Muscle of leg (tissue), 3 donors: ENCODE measurements at regions not wholly inside any gene's neighbourhood (a gene's known extent, or its start where the extent isn't known, plus 50 kb on each side); places are given as distances from the start of the nearest gene placed in this dataset.

Experiments used
- DNase-seq: peaks from one replicate; pipeline ENCODE4 v3.0.0; 2013
- H3K27ac ChIP-seq: one replicate; pipeline ENCODE4 v1.5.1; 2013; ENCODE audit warnings: mild to moderate bottlenecking, low read length, control low read depth
- H3K27me3 ChIP-seq: one replicate; pipeline ENCODE4 v1.6.1; 2013; ENCODE audit warnings: low read length; ENCODE audit not compliant: control insufficient read depth, insufficient read depth
- H3K36me3 ChIP-seq: one replicate; pipeline ENCODE4 v1.6.1; 2013; ENCODE audit warnings: low read length; ENCODE audit not compliant: control insufficient read depth, insufficient read depth
- H3K4me1 ChIP-seq: one replicate; pipeline ENCODE4 v1.6.1; 2013; ENCODE audit warnings: low read length; ENCODE audit not compliant: control insufficient read depth, insufficient read depth
- H3K4me3 ChIP-seq: one replicate; pipeline ENCODE4 v1.5.1; 2013; ENCODE audit warnings: low read length, control low read depth
- H3K9me3 ChIP-seq: replicated peaks from 2 replicates; pipeline ENCODE4 v1.6.1; 2013; ENCODE audit warnings: low read depth, low read length; ENCODE audit not compliant: control insufficient read depth
- WGBS: methylation state at CpG from one replicate; pipeline ENCODE4 v1.1.5; 2013; ENCODE audit warnings: missing lambda C conversion rate; ENCODE audit not compliant: insufficient coverage; 5-methylcytosine and 5-hydroxymethylcytosine counted together

DNA sequence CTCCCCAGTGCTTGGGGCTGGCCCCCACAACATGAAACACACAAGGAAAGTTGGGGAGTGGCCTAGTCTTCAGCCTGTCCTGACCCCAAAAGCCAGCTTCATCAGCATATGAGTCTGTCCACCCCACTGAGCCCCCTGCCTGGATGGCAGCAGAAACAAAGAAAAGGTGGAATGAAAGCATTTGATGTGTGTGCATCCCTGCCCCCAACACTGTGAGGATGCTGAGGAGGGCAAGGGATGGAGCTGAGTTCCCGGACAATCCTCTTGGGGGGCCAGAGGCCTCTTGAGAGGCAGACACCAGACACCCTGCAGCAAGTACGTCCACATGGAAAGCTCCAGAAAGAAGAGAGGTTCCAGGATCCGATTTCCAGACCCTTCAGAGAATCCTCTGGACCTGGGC lies 113.5 kb upstream of the PPP1R26 start:
- Histone ChIP-seq H3K9me3 (no peaks in the 10 kb centered on the region), H3K27me3 (peaks cover 11% of the 10 kb centered on the region), H3K27ac (no peak overlapping the region), H3K4me1 (peaks cover 8% of the 10 kb centered on the region), H3K4me3 (no peak overlapping the region), H3K36me3 (no peaks in the 10 kb centered on the region)
- no peak for DNase-seq
- WGBS, result 73% methylated on average over 3 of the region's 3 CpGs

- H3K27ac ChIP-seq, result no peak overlapping the region
- H3K4me3 ChIP-seq, result no peak overlapping the region
- H3K9me3 ChIP-seq, result no peaks in the 10 kb centered on the region
- peaks cover under 1% of the 10 kb centered on the region for H3K4me1 ChIP-seq
- DNase-seq, result no peak
- H3K27me3 ChIP-seq, result peaks cover 13% of the 10 kb centered on the region
- H3K36me3 ChIP-seq, result no peaks in the 10 kb centered on the region
- WGBS, result 82% methylated on average over 2 of the region's 2 CpGs
These were observed 110.1 kb upstream of the PPP1R26 start for GRCh38 chr9:135369412-135369990.

- Histone ChIP-seq H3K27me3 (peaks cover 20% of the 10 kb centered on the region), H3K36me3 (no peaks in the 10 kb centered on the region), H3K4me1 (no peaks in the 10 kb centered on the region), H3K9me3 (no peaks in the 10 kb centered on the region), H3K4me3 (no peak overlapping the region), H3K27ac (no peak overlapping the region)
- 74% methylated on average over 31 of the region's 33 CpGs for WGBS
- DNase-seq, result no peak
These were observed 108.9 kb upstream of the PPP1R26 start for GRCh38 chr9:135370411-135371375.

- Histone ChIP-seq H3K4me3 (no peak overlapping the region), H3K9me3 (no peaks in the 10 kb centered on the region), H3K27me3 (peaks cover 23% of the 10 kb centered on the region), H3K27ac (no peak overlapping the region), H3K4me1 (peaks cover 5% of the 10 kb centered on the region), H3K36me3 (no peaks in the 10 kb centered on the region)
- no peak for DNase-seq
- 80% methylated on average over 12 of the region's 12 CpGs for WGBS
These were observed 108.0 kb upstream of the PPP1R26 start for GRCh38 chr9:135371535-135371934.

- Histone ChIP-seq H3K27me3 (peaks cover 26% of the 10 kb centered on the region), H3K4me3 (no peak overlapping the region), H3K27ac (no peak overlapping the region), H3K4me1 (peaks cover 9% of the 10 kb centered on the region), H3K36me3 (no peaks in the 10 kb centered on the region), H3K9me3 (no peaks in the 10 kb centered on the region)
- WGBS, result 63% methylated on average over 14 of the region's 16 CpGs
- no peak for DNase-seq
These were observed 107.5 kb upstream of the PPP1R26 start for GRCh38 chr9:135372036-135372435.

DNA sequence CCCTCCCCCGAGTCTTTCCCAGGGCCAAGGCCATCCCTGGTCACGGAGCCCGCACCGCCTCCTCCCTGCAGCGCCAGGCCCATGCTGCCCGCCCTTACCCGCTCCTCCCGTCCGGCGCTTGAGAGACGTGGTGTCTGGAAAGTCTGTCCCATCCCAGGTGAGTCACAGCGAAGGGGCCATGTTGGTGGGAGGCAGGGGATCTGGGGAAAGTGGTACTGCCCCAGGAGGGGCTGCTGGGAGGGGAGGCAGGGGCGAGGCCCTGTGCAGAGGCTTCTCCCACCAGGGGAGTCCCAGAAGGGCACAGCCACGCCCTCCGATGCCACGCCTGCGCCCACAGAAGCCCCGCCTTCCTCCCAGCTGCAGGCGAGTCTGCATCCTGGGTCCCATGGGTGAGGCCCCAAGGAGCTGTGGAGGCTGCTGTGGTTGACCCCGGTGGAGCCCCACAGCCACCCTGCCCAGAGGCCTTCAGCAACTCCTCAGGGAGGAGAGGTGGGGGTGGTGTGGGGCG lies 107.0 kb upstream of the PPP1R26 start:
- H3K27ac ChIP-seq, result no peak overlapping the region
- H3K4me3 ChIP-seq, result no peak overlapping the region
- no peak for DNase-seq
- no peaks in the 10 kb centered on the region for H3K36me3 ChIP-seq
- WGBS, result 80% methylated on average over 13 of the region's 21 CpGs
- peaks cover 9% of the 10 kb centered on the region for H3K4me1 ChIP-seq
- peaks cover 26% of the 10 kb centered on the region for H3K27me3 ChIP-seq
- H3K9me3 ChIP-seq, result no peaks in the 10 kb centered on the region

DNA sequence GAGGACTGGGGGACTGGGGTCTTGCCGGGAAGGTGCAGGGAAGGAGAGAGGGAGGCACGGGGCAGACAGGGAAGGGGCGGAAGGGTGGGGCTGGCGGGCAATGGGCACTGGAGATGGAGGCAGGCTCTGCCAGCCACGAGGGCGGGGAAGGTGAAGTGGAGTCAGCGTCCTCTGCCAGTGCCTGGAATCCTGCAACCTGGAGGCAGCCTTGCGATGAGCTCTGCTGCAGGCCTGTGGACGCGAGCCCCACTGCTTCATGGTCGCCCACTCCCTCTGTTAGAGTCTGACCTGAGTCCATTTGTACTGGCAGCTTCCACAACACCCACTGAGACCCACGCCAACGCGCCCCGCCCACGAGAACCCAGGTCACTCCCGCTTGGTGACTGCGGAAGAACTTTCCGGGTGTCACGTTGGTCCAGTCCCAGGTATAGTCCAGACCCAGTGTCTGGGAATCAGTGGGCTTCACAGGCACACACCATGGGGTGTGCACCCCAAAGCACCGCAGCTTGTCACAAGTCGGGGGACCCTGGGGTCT lies 106.4 kb upstream of the PPP1R26 start:
- no peaks in the 10 kb centered on the region for H3K9me3 ChIP-seq
- peaks cover 9% of the 10 kb centered on the region for H3K4me1 ChIP-seq
- no peak overlapping the region for H3K27ac ChIP-seq
- no peak overlapping the region for H3K4me3 ChIP-seq
- 88% methylated on average over 22 of the region's 22 CpGs for WGBS
- H3K27me3 ChIP-seq, result peaks cover 28% of the 10 kb centered on the region
- no peaks in the 10 kb centered on the region for H3K36me3 ChIP-seq
- no peak for DNase-seq

GRCh38 chr9:135373820-135374219 lies 105.8 kb upstream of the PPP1R26 start:
- Histone ChIP-seq H3K36me3 (no peaks in the 10 kb centered on the region), H3K4me1 (peaks cover 9% of the 10 kb centered on the region), H3K4me3 (no peak overlapping the region), H3K27me3 (peaks cover 28% of the 10 kb centered on the region), H3K9me3 (no peaks in the 10 kb centered on the region), H3K27ac (no peak overlapping the region)
- 31% methylated on average over 4 of the region's 10 CpGs for WGBS
- no peak for DNase-seq

- Histone ChIP-seq H3K27me3 (peaks cover 24% of the 10 kb centered on the region), H3K9me3 (peaks cover 2% of the 10 kb centered on the region), H3K36me3 (no peaks in the 10 kb centered on the region), H3K4me3 (no peak overlapping the region), H3K27ac (no peak overlapping the region), H3K4me1 (peaks cover 9% of the 10 kb centered on the region)
- no peak for DNase-seq
- WGBS, result no CpG with 5 or more reads among the region's 8 CpGs
These were observed 105.0 kb upstream of the PPP1R26 start for GRCh38 chr9:135374591-135374990.

GRCh38 chr9:135375001-135375400 lies 104.6 kb upstream of the PPP1R26 start:
- no peak for DNase-seq
- H3K9me3 ChIP-seq, result peaks cover 4% of the 10 kb centered on the region
- H3K27me3 ChIP-seq, result peaks cover 21% of the 10 kb centered on the region
- no peak overlapping the region for H3K27ac ChIP-seq
- peaks cover 9% of the 10 kb centered on the region for H3K4me1 ChIP-seq
- H3K4me3 ChIP-seq, result no peak overlapping the region
- WGBS, result 86% methylated on average over 13 of the region's 17 CpGs
- H3K36me3 ChIP-seq, result no peaks in the 10 kb centered on the region
